ENCODE measurements at regions not wholly inside any gene's neighbourhood (a gene's known extent, or its start where the extent isn't known, plus 50 kb on each side); places are given as distances from the start of the nearest gene placed in this dataset.

GRCh38 chr2:155825876-155826275, 506.6 kb downstream of the NR4A2 start:
- TF ChIP-seq CTCF (IDR thresholded peaks at IDR 0.05) = no peak
- no peak for TF ChIP-seq POLR2A (IDR thresholded peaks at IDR 0.05)
